Spleen (tissue), 7 donors: ENCODE measurements at regions not wholly inside any gene's neighbourhood (a gene's known extent, or its start where the extent isn't known, plus 50 kb on each side); places are given as distances from the start of the nearest gene placed in this dataset.

Experiments
- CTCF ChIP-seq, 11 experiments: fragments of 200-600 bp in 7 of 11; fragments of 450-650 bp in 4 of 11; sonication (generic) in 4 of 11; IDR thresholded peaks in 8 of 11; conservative IDR thresholded peaks in 3 of 11; 1 replicate in 7 of 11; 2 replicates in 4 of 11; pipeline versions ENCODE4 v1.4.0 to v1.8.0; 2016 to 2021; ENCODE audit warnings: antibody characterized with exemption in 11 of 11, inconsistent platforms in 4 of 11, mild to moderate bottlenecking in 1 of 11
- POLR2A ChIP-seq, 3 donors: fragments of 450-650 bp; IDR thresholded peaks; one replicate each; pipeline ENCODE4 v1.5.1; 2017; ENCODE audit warnings: antibody characterized with exemption in 3 of 3, mild to moderate bottlenecking in 1 of 3
- POLR2AphosphoS5 ChIP-seq, 3 donors: sonication (generic); formaldehyde crosslinking; IDR thresholded peaks; one replicate each; pipeline ENCODE4 v1.5.1; 2017; ENCODE audit warnings: antibody characterized with exemption in 3 of 3
- donor health status: DM: no; HTN: no; CAD: no; lungs with moderate emphysema.
- donor health status: DM: no; HTN: no; CAD: no.
- donor health status: DM: no; HTN: no; CAD: no.

GRCh38 chr6:98560841-98561240, 273.5 kb upstream of the POU3F2 start:
- TF ChIP-seq CTCF (IDR thresholded peaks at IDR 0.05 in 8 of 11, conservative IDR thresholded peaks at IDR 0.05 in 3 of 11) (no peak), POLR2A (IDR thresholded peaks at IDR 0.05) (no peak), POLR2AphosphoS5 (IDR thresholded peaks at IDR 0.05) (no peak)
